HG03135 (cell line): ENCODE measurements at regions not wholly inside any gene's neighbourhood (a gene's known extent, or its start where the extent isn't known, plus 50 kb on each side); places are given as distances from the start of the nearest gene placed in this dataset.
"Not testable (repeated sequence)": the region's sequence is repeated elsewhere in the genome, so short reads cannot be mapped to it uniquely, and the experiment has no call there.

ENCODE experiments used
- ATAC-seq: cut with Tn5 transposase; IDR thresholded peaks from one replicate; pipeline ENCODE4 v1.9.1; 2021; ENCODE audit warnings: mild to moderate bottlenecking, moderate library complexity; ENCODE audit not compliant: unreplicated experiment

- ATAC-seq: no peak
These were observed 115.0 kb upstream of the SLIT3 start for GRCh38 chr5:169415948-169416347.

- ATAC-seq: no peak
These were observed 114.4 kb upstream of the SLIT3 start for GRCh38 chr5:169415371-169415770.

DNA sequence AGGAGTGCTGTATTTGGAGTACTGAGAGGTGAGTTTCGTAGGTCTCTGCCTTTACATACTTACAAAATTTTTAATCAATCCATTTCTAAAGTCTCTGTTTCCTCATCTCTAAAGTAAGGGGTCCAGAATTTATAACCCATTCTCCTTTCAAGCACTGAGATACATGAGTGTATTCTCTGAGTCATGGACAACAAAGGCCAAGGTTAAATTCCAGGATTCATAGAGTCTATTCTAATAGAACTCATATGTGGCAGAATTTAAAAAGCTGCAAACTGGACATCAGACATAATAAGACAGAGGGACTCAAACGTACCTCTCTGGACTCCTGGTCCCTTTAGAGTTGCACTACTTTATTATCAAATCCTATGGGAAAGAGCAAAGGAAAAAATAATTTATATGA, 112.5 kb upstream of the SLIT3 start:
- ATAC-seq: no peak

DNA sequence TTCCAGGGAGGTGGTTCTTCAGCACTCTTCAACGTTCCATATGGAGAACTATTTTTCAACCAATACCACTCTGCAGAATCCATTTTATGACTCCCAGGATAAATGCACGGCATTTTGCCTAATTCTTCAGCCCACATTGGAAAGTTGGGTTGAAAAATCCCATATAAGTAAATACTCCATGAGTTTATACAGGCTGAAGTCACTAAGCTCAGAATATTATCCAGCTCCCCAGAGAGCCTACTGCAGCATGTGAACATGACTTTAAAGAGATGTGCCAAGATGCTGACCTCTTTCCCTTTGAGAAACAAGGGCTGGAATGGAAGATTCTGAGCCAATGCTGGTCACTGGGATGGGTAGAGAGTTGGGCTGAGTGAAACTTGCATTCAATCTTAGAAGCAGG, 111.9 kb upstream of the SLIT3 start:
- no peak for ATAC-seq

GRCh38 chr5:169411786-169412430, 111.0 kb upstream of the SLIT3 start:
- no peak for ATAC-seq

DNA sequence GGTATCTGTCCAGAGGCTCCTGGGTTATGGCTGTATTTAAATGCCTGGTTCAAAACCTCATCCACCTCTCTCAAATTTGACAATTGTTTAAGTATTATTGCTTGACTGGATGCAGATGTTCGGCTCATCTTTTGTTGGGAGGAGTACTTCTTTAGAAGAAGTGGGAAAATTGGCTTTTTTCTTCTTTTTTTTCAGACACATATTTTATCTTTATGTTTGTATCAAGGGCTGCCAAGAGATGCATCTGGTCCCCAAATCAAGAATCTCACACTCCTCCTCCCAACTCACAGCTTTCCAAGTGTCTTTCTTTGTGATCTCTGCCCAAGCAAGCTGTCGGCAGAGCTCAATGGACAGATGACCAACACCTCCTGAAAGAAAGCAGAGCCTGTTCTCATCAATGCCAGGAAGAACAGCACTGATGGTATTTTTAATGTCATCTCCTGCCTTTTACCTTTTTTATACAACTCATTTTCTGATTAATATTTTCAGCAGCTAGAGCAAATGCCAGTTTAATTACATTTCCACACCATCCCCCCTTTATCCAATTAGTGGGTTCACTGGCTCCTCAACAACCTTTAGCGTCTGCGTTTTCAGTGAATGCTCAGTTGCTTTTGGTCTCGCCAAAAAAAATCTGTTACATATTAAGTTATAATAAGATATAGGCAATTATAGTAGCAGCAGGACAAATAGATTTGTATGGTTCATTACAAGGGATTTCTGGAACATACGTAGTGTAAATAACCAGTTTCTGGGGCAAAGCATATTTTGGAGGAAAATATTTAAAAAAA, 110.3 kb upstream of the SLIT3 start:
- ATAC-seq: no peak

GRCh38 chr5:169408731-169409130, 107.8 kb upstream of the SLIT3 start:
- ATAC-seq: no peak

- ATAC-seq: no peak
These were observed 107.2 kb upstream of the SLIT3 start for GRCh38 chr5:169408171-169408570.

- ATAC-seq: no peak
These were observed 103.3 kb upstream of the SLIT3 start for GRCh38 chr5:169404223-169404622.

- ATAC-seq: no peak
These were observed 97.6 kb upstream of the SLIT3 start for GRCh38 chr5:169398515-169398914.

GRCh38 chr5:169395136-169395535, 94.2 kb upstream of the SLIT3 start:
- no peak for ATAC-seq

DNA sequence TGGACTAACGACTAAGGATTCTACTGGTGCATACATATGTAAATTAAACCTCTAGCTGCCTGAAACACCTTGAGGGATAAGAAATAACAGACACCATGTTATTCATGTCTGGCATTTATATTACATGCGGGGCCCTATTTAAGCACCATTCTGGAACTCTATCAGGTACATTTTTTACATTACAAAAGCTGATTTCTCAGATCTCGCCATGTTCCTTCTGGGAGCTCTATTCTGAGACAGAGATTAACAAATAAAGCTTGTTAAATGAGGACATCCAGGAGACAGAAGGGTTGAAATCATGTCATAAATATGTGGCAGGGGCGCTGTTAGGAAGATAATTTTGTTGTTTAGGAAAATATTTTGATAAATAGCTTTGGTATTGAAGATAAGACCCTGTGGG, 93.4 kb upstream of the SLIT3 start:
- ATAC-seq: no peak

DNA sequence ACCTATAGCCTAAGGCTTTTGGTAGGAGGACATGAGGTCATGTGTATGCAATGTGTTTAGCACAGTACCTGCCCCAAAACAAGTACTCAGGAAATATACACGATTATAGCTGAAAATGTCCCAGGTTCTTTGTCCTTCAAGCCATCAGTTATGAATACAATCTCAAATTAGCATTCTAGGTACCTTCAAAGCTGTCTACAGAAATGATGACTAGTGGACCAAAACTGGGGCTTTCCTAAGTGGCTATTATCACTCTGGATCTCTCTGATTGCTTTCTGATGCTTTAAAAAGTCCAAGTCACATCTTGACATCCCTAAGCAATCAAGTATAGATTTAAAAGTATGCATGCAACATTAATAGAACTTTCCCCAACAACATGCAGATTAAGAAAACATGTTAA, 93.0 kb upstream of the SLIT3 start:
- ATAC-seq: no peak

DNA sequence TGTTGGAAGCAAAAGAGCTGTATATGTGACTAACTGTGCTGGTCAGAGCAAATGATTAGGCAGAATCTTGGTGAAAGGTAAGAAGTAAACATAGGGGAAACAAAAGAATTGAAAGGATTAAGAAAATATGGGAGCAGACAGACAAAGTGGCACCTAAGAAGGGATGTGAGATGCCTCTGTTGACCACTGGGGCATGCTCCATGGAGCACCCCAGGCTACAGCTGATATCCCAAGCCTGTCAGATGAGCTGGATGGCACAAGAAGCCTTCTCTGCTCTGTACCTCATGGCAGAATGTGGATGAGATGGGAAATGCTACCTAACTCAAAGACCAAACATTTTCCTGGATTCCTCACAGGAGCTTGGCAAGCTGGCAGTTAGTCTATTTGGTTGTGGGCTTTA, 89.3 kb upstream of the SLIT3 start:
- ATAC-seq: no peak

GRCh38 chr5:169389318-169389717, 88.4 kb upstream of the SLIT3 start:
- no peak for ATAC-seq

DNA sequence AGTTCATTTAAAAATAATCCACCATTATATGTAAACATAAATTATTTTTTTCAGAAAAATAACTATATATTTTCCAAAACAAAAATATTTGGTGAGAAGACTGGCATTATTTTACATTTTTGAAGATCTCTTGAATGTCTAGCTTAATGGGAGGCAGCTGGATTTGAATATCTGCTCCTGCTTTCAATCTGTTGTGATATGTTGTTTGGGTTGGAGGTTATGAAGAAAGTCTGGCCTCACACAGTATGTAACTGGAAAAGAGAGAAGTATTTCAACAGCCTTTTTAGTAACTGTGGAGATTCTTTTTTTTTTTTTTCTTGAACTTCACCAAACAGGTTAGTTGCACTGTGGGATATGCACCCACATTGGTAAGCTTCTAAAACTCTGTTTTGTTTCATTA, 84.7 kb upstream of the SLIT3 start:
- no peak for ATAC-seq

- ATAC-seq: no peak
These were observed 83.7 kb upstream of the SLIT3 start for GRCh38 chr5:169384661-169385060.

GRCh38 chr5:169374761-169375160, 73.8 kb upstream of the SLIT3 start:
- ATAC-seq: no peak

DNA sequence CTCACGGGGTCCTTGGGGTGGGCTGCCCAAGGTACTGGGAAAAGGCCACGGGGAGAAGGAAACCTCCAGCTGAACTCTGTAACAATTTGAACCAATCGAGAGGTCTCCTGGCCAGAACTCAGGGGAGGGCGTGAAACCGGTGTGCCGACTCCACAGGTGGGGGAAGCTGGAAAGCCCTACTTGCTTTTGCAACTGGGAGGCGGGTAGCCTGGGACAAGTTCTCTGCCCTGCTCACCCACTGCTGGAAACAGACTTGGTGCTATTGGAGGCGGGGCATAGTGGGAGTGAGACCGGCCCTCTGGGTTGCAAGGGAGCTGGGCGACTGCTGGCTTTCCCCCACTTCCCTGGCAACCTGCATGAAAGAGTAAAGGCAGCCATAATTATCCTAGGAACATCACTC, 73.2 kb upstream of the SLIT3 start:
- no peak for ATAC-seq

- ATAC-seq: not testable (repeated sequence)
These were observed 70.9 kb upstream of the SLIT3 start for GRCh38 chr5:169371801-169372200.

DNA sequence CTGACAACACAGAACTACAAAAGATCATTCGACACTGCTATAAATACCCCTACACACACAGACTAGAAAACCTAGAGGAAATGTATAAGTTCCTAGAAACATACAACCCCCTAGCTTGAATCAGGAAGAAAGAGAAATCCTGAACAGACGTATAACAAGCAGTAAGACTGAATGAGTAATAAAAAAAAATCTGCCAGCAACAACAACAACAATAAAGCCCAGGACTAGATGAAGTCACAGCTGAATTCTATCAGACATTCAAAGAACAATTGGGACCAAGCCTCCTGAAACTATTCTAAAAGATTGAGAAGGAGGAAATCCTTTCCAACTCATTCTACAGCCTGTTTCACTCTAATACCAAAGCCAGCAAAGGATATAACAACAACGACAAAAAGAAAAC, 68.2 kb upstream of the SLIT3 start:
- ATAC-seq: no peak

GRCh38 chr5:169367861-169368260, 66.9 kb upstream of the SLIT3 start:
- ATAC-seq: no peak

- ATAC-seq: no peak
These were observed 56.4 kb upstream of the SLIT3 start for GRCh38 chr5:169357291-169357690.
